ENCODE measurements at regions not wholly inside any gene's neighbourhood (a gene's known extent, or its start where the extent isn't known, plus 50 kb on each side); places are given as distances from the start of the nearest gene placed in this dataset.
"Not testable (repeated sequence)": the region's sequence is repeated elsewhere in the genome, so short reads cannot be mapped to it uniquely, and the experiment has no call there.

DNA sequence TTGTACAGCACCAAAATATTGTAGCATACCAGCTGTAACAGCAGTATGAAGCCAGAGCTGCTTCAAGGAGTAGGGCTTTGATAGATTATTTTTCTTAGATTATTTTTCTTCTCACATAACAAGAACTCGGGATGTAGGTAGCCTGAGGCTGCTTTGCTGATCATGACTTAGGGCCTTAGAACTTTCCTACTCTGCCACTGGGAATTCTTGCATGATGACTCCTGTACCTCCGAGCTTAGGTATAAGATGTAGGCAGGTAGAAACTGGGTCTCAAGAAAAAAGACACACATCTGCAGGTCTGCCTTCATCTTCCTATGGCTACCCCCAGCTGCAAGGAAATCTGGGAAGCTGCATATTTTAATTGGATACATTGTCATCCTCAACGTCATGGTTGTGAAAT is 115.9 kb upstream of the PNPLA4 start:
- intact Hi-C loops (cut with DNase I) = no loop called here

DNA sequence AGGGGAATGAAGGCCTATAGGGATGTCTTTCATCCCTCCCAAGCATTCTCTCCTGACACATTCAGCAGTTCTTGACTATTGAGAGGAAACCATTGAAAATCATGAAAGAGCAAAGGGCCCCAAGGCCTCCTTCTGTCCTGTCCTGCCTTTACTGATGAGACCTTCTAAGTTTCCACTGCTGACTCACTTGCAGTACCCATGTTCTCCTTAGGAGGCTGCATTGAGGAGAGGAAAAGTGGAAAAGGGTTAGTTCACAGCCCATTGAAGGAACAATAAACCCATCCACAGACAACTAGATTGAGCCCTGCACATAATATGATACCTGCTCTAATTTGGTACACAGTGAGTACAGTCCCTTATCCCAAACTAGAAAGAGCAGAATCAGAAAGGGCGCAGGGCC is 115.1 kb upstream of the PNPLA4 start:
- no peaks in the 10 kb centered on the region for H3K36me3 ChIP-seq
- TF ChIP-seq POLR2A (IDR thresholded peaks at IDR 0.05) = no peak
- TF ChIP-seq, protein P1, sequence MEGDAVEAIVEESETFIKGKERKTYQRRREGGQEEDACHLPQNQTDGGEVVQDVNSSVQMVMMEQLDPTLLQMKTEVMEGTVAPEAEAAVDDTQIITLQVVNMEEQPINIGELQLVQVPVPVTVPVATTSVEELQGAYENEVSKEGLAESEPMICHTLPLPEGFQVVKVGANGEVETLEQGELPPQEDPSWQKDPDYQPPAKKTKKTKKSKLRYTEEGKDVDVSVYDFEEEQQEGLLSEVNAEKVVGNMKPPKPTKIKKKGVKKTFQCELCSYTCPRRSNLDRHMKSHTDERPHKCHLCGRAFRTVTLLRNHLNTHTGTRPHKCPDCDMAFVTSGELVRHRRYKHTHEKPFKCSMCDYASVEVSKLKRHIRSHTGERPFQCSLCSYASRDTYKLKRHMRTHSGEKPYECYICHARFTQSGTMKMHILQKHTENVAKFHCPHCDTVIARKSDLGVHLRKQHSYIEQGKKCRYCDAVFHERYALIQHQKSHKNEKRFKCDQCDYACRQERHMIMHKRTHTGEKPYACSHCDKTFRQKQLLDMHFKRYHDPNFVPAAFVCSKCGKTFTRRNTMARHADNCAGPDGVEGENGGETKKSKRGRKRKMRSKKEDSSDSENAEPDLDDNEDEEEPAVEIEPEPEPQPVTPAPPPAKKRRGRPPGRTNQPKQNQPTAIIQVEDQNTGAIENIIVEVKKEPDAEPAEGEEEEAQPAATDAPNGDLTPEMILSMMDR (IDR thresholded peaks at IDR 0.05) = no peak
- no peak for TF ChIP-seq POLR2AphosphoS5 (IDR thresholded peaks at IDR 0.05; ENCODE audit: insufficient read depth in 1 of 2, low read depth in 1 of 2)
- H3K27ac ChIP-seq = no peak overlapping the region
- no peaks in the 10 kb centered on the region for H3K4me1 ChIP-seq
- no peak overlapping the region for H3K4me3 ChIP-seq
- H3K27me3 ChIP-seq = no peaks in the 10 kb centered on the region
- no peaks in the 10 kb centered on the region for H3K9me3 ChIP-seq
- intact Hi-C loops (cut with DNase I) = no loop called here
- DNase-seq (ENCODE audit: extremely low spot score in 2 of 2) = no peak

More for the DNA sequence above, 115.9 kb upstream of the PNPLA4 start:
- no peaks in the 10 kb centered on the region for H3K9me3 ChIP-seq
- H3K36me3 ChIP-seq = no peaks in the 10 kb centered on the region
- no peak for DNase-seq (ENCODE audit: extremely low spot score in 2 of 2)
- no peaks in the 10 kb centered on the region for H3K4me1 ChIP-seq
- no peak overlapping the region for H3K27ac ChIP-seq
- TF ChIP-seq POLR2AphosphoS5 (IDR thresholded peaks at IDR 0.05; ENCODE audit: insufficient read depth in 1 of 2, low read depth in 1 of 2) (no peak), POLR2A (IDR thresholded peaks at IDR 0.05) (no peak)
- TF ChIP-seq, protein P1 (IDR thresholded peaks at IDR 0.05) = no peak
- no peaks in the 10 kb centered on the region for H3K27me3 ChIP-seq
- H3K4me3 ChIP-seq = no peak overlapping the region

DNA sequence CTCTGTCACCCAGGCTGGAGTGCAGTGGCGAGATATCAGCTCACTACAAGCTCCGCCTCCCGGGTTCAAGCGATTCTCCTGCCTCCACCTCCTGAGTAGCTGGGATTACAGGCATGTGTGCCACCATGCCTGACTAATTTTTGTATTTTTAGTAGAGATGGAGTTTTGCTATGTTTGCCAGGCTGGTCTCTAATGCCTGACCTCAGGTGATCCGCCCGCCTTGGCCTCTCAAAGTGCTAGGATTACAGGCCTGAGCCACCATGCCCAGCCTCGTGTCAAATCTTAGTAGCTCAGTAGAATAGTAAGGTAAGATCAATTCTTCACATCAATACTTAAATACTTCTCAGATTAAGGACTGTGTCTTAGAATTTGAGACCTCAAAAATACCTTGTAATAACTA is 112.5 kb upstream of the PNPLA4 start:
- H3K27ac ChIP-seq; DNase-seq (ENCODE audit: extremely low spot score in 2 of 2); intact Hi-C loops (cut with DNase I); H3K36me3 ChIP-seq; H3K4me3 ChIP-seq; H3K27me3 ChIP-seq; H3K9me3 ChIP-seq; H3K4me1 ChIP-seq: not testable (repeated sequence)

DNA sequence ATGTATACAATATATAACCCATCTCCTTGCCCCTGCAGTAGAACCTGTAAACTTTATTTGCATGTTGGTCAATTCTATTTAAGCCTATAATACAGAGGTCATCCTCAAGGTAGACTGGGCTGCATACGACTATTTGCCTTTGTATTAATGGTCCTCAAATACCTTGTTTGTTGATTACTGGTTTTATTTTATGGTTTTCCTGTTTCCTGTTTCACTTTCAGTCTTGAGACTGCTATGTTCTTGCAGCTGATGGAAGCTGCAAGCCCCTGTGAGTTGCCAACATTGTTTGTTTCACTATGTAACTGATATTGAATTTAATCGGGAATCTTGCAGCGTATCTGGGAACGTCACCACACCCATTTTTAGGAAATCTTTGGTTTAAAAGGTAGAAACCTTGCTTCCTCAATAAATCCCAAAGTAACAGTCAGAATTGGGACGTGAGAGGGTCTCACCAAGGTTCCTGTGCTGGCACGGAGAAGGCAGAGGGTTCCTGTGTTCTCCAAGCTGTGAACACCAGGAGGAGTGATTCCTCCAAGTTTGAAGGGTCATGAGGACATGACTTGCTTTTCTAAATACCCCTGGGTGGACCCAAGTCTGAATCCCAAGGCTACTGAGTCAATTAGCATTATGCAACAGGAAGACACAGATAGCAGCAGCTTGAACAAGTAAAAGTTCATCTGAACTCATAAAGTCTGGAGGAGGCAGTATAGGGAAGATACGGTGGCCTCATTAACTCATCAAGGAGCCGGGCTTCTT is 110.6 kb upstream of the PNPLA4 start:
- no peak for TF ChIP-seq POLR2A (IDR thresholded peaks at IDR 0.05)
- TF ChIP-seq, protein P1 (IDR thresholded peaks at IDR 0.05) = no peak
- no peak for TF ChIP-seq POLR2AphosphoS5 (IDR thresholded peaks at IDR 0.05; ENCODE audit: insufficient read depth in 1 of 2, low read depth in 1 of 2)
- no peaks in the 10 kb centered on the region for H3K27me3 ChIP-seq

DNA sequence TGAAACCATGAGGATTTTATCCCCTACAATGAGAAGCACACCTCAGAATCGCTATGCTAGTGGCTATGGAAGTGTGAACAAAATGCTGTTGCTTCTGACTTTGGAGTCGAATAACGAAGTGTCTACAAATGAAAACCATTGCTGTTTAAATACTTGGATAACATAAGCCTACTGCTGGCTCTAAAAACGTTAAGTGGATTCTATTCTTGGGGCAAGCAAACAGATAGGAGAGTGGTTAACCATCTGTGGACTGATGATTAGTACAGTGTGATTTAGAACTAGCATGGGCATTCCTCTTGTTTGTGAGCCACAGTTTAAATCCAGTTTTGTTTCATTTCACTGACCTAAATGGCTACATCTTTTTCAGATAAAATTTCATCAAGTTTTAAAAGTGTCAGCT is 109.7 kb upstream of the PNPLA4 start:
- Histone ChIP-seq H3K9me3 (no peaks in the 10 kb centered on the region), H3K36me3 (no peaks in the 10 kb centered on the region), H3K27me3 (no peaks in the 10 kb centered on the region), H3K27ac (no peak overlapping the region), H3K4me3 (no peak overlapping the region), H3K4me1 (no peaks in the 10 kb centered on the region)
- intact Hi-C loops (cut with DNase I) = no loop called here
- no peak for DNase-seq (ENCODE audit: extremely low spot score in 2 of 2)
- TF ChIP-seq, protein P1 (IDR thresholded peaks at IDR 0.05) = no peak
- TF ChIP-seq POLR2AphosphoS5 (IDR thresholded peaks at IDR 0.05; ENCODE audit: insufficient read depth in 1 of 2, low read depth in 1 of 2) = no peak
- no peak for TF ChIP-seq POLR2A (IDR thresholded peaks at IDR 0.05)

More for the DNA sequence above, 110.6 kb upstream of the PNPLA4 start:
- Histone ChIP-seq H3K9me3 (no peaks in the 10 kb centered on the region), H3K4me1 (no peaks in the 10 kb centered on the region), H3K4me3 (no peak overlapping the region), H3K27ac (no peak overlapping the region), H3K36me3 (no peaks in the 10 kb centered on the region)
- intact Hi-C loops (cut with DNase I) = no loop called here
- DNase-seq (ENCODE audit: extremely low spot score in 2 of 2) = no peak
